Spinal cord (tissue), 9 donors: ENCODE measurements at regions not wholly inside any gene's neighbourhood (a gene's known extent, or its start where the extent isn't known, plus 50 kb on each side); places are given as distances from the start of the nearest gene placed in this dataset.
"Not testable (repeated sequence)": the region's sequence is repeated elsewhere in the genome, so short reads cannot be mapped to it uniquely, and the experiment has no call there.

Experiments
- DNase-seq, 6 donors: peaks; one replicate each; pipeline versions ENCODE4 v3.0.0 to v3.0.0-alpha.2; 2013 to 2015; ENCODE audit warnings: low spot score in 6 of 6, low read depth in 4 of 6
- H3K27ac ChIP-seq: one replicate; pipeline ENCODE4 v1.5.1; 2013; ENCODE audit warnings: low read depth, low read length, control low read depth
- H3K27me3 ChIP-seq: one replicate; pipeline ENCODE4 v1.6.1; 2013; ENCODE audit warnings: low read length; ENCODE audit not compliant: control insufficient read depth, insufficient read depth
- H3K36me3 ChIP-seq: one replicate; pipeline ENCODE4 v1.6.1; 2013; ENCODE audit warnings: low read length; ENCODE audit not compliant: control insufficient read depth, insufficient read depth
- H3K4me1 ChIP-seq: one replicate; pipeline ENCODE4 v1.6.1; 2013; ENCODE audit warnings: low read length; ENCODE audit not compliant: control insufficient read depth, insufficient read depth
- H3K4me3 ChIP-seq: one replicate; pipeline ENCODE4 v1.5.1; 2013; ENCODE audit warnings: low read depth, low read length, control low read depth
- H3K9me3 ChIP-seq: one replicate; pipeline ENCODE4 v1.6.1; 2013; ENCODE audit warnings: low read length; ENCODE audit not compliant: control insufficient read depth, insufficient read depth
- WGBS: methylation state at CpG from one replicate; pipeline ENCODE4 v1.1.5; 2013; ENCODE audit warnings: missing lambda C conversion rate; ENCODE audit not compliant: insufficient coverage; 5-methylcytosine and 5-hydroxymethylcytosine counted together
- donor health status: healthy.

GRCh38 chr3:194903447-194903846 is 217.8 kb downstream of the FAM43A start:
- DNase-seq, H3K36me3 ChIP-seq, H3K4me3 ChIP-seq, H3K27me3 ChIP-seq, H3K9me3 ChIP-seq, H3K27ac ChIP-seq, H3K4me1 ChIP-seq: not testable (repeated sequence)
- 100% methylated on average over 1 of the region's 2 CpGs for WGBS

GRCh38 chr3:194904999-194905398 is 219.3 kb downstream of the FAM43A start:
- not testable (repeated sequence) for H3K9me3 ChIP-seq, H3K4me1 ChIP-seq, H3K27me3 ChIP-seq, H3K27ac ChIP-seq, H3K4me3 ChIP-seq, H3K36me3 ChIP-seq, DNase-seq
- WGBS = 100% methylated on average over 2 of the region's 3 CpGs

- no peak for DNase-seq
These were observed 220.0 kb downstream of the FAM43A start for GRCh38 chr3:194905696-194906095.

GRCh38 chr3:194906229-194906629 is 220.5 kb downstream of the FAM43A start:
- H3K4me3 ChIP-seq = no peak overlapping the region
- H3K27ac ChIP-seq = no peak overlapping the region
- no peaks in the 10 kb centered on the region for H3K36me3 ChIP-seq
- H3K9me3 ChIP-seq = peaks cover 5% of the 10 kb centered on the region
- WGBS = 83% methylated on average over 1 of the region's 4 CpGs
- DNase-seq = no peak
- no peaks in the 10 kb centered on the region for H3K4me1 ChIP-seq
- no peaks in the 10 kb centered on the region for H3K27me3 ChIP-seq

More at GRCh38 chr3:194905696-194906095, 220.0 kb downstream of the FAM43A start:
- no CpG with 5 or more reads among the region's 2 CpGs for WGBS
- Histone ChIP-seq H3K27ac (no peak overlapping the region), H3K4me3 (no peak overlapping the region), H3K4me1 (no peaks in the 10 kb centered on the region), H3K9me3 (peaks cover 5% of the 10 kb centered on the region), H3K27me3 (no peaks in the 10 kb centered on the region), H3K36me3 (no peaks in the 10 kb centered on the region)

DNA sequence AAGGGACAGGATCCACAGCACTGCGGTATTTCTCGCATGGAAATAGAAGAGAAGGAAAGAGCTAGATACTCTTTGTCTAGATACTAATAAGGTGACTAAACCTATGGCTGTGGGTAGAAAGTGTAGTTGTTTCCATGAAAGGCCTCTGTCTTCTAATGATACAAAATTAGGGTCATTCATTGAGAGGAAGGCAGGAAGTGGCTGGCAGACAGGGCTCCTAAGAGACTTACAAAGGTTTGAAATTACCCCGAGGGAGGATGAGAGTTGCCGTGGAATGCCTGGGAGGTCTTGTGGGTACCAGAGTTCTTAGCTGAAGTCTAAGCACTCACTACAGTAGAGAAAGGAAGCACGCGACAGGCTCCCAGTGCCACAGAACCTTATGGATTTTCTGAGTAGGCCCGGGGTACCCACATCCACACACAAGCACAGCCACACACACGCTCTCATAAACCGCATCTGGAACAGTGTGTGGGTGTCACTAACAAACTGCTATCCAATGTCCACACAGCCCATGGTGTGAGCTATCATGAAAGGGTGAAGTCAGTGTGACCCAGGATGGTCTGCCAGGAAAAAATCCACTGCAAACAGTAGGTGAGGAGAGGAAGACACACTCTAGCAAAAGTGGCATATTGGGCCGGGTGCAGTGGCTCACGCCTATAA is 221.4 kb downstream of the FAM43A start:
- Histone ChIP-seq H3K9me3 (peaks cover 5% of the 10 kb centered on the region), H3K4me1 (no peaks in the 10 kb centered on the region), H3K27ac (no peak overlapping the region), H3K4me3 (no peak overlapping the region), H3K36me3 (no peaks in the 10 kb centered on the region), H3K27me3 (no peaks in the 10 kb centered on the region)
- WGBS = 92% methylated on average over 5 of the region's 11 CpGs
- DNase-seq = no peak

- Histone ChIP-seq H3K27me3 (no peaks in the 10 kb centered on the region), H3K27ac (no peak overlapping the region), H3K4me3 (no peak overlapping the region), H3K36me3 (no peaks in the 10 kb centered on the region), H3K4me1 (no peaks in the 10 kb centered on the region), H3K9me3 (peaks cover 5% of the 10 kb centered on the region)
- 90% methylated on average over 4 of the region's 5 CpGs for WGBS
- no peak for DNase-seq
These were observed 222.1 kb downstream of the FAM43A start for GRCh38 chr3:194907811-194908210.

DNA sequence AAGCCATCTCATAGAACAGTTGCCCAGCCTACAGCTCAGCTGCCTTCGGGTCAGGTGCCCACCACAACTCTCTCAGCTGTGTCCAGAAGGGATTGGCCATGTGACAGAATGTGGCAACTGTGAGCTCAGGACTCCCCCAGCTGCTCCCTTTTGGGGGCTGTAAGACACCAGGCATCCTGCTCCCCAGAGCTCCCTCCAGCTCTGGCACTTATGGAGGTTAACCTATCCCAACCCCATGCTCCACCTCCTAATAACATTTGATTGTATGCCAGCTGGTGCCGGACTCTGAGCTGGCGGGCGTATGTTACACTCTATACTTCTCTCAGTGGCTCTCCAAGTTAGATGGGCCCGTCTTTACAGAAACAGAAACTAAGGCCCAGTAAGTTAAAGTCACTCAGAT is 222.8 kb downstream of the FAM43A start:
- H3K9me3 ChIP-seq = peaks cover 5% of the 10 kb centered on the region
- no peak overlapping the region for H3K27ac ChIP-seq
- no peak overlapping the region for H3K4me3 ChIP-seq
- no peaks in the 10 kb centered on the region for H3K4me1 ChIP-seq
- 79% methylated on average over 1 of the region's 5 CpGs for WGBS
- no peak for DNase-seq
- H3K36me3 ChIP-seq = no peaks in the 10 kb centered on the region
- H3K27me3 ChIP-seq = no peaks in the 10 kb centered on the region

- Histone ChIP-seq H3K27me3 (no peaks in the 10 kb centered on the region), H3K4me1 (no peaks in the 10 kb centered on the region), H3K9me3 (peaks cover 3% of the 10 kb centered on the region), H3K36me3 (no peaks in the 10 kb centered on the region), H3K4me3 (no peak overlapping the region), H3K27ac (no peak overlapping the region)
- DNase-seq = peak in 1 of 6 donors; percentile 42
- 81% methylated on average over 3 of the region's 5 CpGs for whole genome bisulfite sequencing
These were observed 223.3 kb downstream of the FAM43A start for GRCh38 chr3:194908972-194909371.

- peak in 1 of 6 donors; percentile 41 for DNase-seq
- WGBS = 43% methylated on average over 1 of the region's 7 CpGs
- no peak overlapping the region for H3K27ac ChIP-seq
These were observed 224.8 kb downstream of the FAM43A start for GRCh38 chr3:194910414-194910984.

DNA sequence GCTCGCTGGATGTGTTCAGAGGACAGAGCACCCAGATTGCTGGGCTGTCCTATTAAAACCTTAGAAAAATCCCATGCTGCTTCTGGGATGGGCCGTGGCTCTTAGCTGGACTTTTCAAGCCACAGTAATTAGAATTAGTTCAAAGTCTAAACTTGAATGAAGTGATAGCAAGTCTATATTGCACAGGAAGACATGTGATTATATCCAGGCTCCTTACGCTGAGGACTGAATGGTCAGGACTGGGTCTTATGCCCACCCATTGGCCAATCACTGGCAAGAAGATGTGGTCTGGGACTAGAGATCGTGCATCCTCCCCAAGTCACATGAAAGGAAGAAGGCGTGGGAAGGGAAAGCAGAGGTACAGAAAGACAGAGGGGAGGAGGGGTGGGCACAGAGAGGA is 227.6 kb downstream of the FAM43A start:
- DNase-seq = no peak
- 89% methylated on average over 3 of the region's 5 CpGs for WGBS
- H3K27ac ChIP-seq = no peak overlapping the region
- H3K4me3 ChIP-seq = no peak overlapping the region
- no peaks in the 10 kb centered on the region for H3K9me3 ChIP-seq
- H3K36me3 ChIP-seq = no peaks in the 10 kb centered on the region
- no peaks in the 10 kb centered on the region for H3K4me1 ChIP-seq
- H3K27me3 ChIP-seq = no peaks in the 10 kb centered on the region

More at GRCh38 chr3:194910414-194910984, 224.8 kb downstream of the FAM43A start:
- Histone ChIP-seq H3K9me3 (no peaks in the 10 kb centered on the region), H3K36me3 (no peaks in the 10 kb centered on the region), H3K4me1 (no peaks in the 10 kb centered on the region), H3K4me3 (no peak overlapping the region), H3K27me3 (no peaks in the 10 kb centered on the region)
